Stimulated activated memory B cell treated with anti-CD40 and anti-IgM and Interleukin-4, amounts not matched to agents 10 μg/mL and 1 μg/mL and 100 μg/mL, for 72 hours (primary cell): ENCODE measurements at regions not wholly inside any gene's neighbourhood (a gene's known extent, or its start where the extent isn't known, plus 50 kb on each side); places are given as distances from the start of the nearest gene placed in this dataset.

ENCODE experiments used
- ATAC-seq: fragments of 150-1000 bp; cut with Tn5 transposase; 2 replicates; pipeline ENCODE4 v1.10.0; 2021
- H3K27ac Mint-ChIP-seq: one replicate; pipeline ENCODE4 v1.8.0; 2022; ENCODE audit warnings: mild to moderate bottlenecking, mixed read lengths
- H3K27me3 Mint-ChIP-seq: one replicate; pipeline ENCODE4 v1.8.0; 2022; ENCODE audit warnings: mixed read lengths
- H3K36me3 Mint-ChIP-seq: one replicate; pipeline ENCODE4 v1.8.0; 2022; ENCODE audit warnings: mixed read lengths
- H3K4me1 Mint-ChIP-seq: one replicate; pipeline ENCODE4 v1.8.0; 2022; ENCODE audit warnings: mixed read lengths
- H3K4me3 Mint-ChIP-seq: one replicate; pipeline ENCODE4 v1.8.0; 2022; ENCODE audit warnings: mild to moderate bottlenecking, moderate library complexity, mixed read lengths
- H3K9me3 Mint-ChIP-seq: one replicate; pipeline ENCODE4 v1.8.0; 2022; ENCODE audit warnings: mixed read lengths

GRCh38 chr6:47141171-47141570, 99.0 kb upstream of the ADGRF1 start:
- Mint-ChIP-seq H3K9me3 (peaks cover 3% of the 10 kb centered on the region), H3K27ac (no peak overlapping the region), H3K27me3 (peaks cover 13% of the 10 kb centered on the region), H3K36me3 (no peaks in the 10 kb centered on the region), H3K4me1 (no peaks in the 10 kb centered on the region), H3K4me3 (no peak overlapping the region)
- ATAC-seq = no peak

- Mint-ChIP-seq H3K27ac (no peak overlapping the region), H3K4me3 (no peak overlapping the region), H3K4me1 (peaks cover 7% of the 10 kb centered on the region), H3K36me3 (no peaks in the 10 kb centered on the region), H3K9me3 (peaks cover 2% of the 10 kb centered on the region), H3K27me3 (peaks cover 19% of the 10 kb centered on the region)
- ATAC-seq = no peak
Observed at GRCh38 chr6:47138046-47138445, 95.9 kb upstream of the ADGRF1 start.

GRCh38 chr6:47137073-47137472, 94.9 kb upstream of the ADGRF1 start:
- no peak for ATAC-seq
- H3K36me3 Mint-ChIP-seq = no peaks in the 10 kb centered on the region
- no peak overlapping the region for H3K4me3 Mint-ChIP-seq
- no peaks in the 10 kb centered on the region for H3K9me3 Mint-ChIP-seq
- H3K27ac Mint-ChIP-seq = no peak overlapping the region
- H3K27me3 Mint-ChIP-seq = peaks cover 23% of the 10 kb centered on the region
- peaks cover 7% of the 10 kb centered on the region for H3K4me1 Mint-ChIP-seq

GRCh38 chr6:47135772-47136171, 93.6 kb upstream of the ADGRF1 start:
- no peak for ATAC-seq
- no peak overlapping the region for H3K4me3 Mint-ChIP-seq
- no peaks in the 10 kb centered on the region for H3K36me3 Mint-ChIP-seq
- no peak overlapping the region for H3K27ac Mint-ChIP-seq
- H3K4me1 Mint-ChIP-seq = peaks cover 7% of the 10 kb centered on the region
- H3K9me3 Mint-ChIP-seq = no peaks in the 10 kb centered on the region
- H3K27me3 Mint-ChIP-seq = peaks cover 31% of the 10 kb centered on the region

GRCh38 chr6:47134476-47135189, 92.5 kb upstream of the ADGRF1 start:
- no peak for ATAC-seq
- no peaks in the 10 kb centered on the region for H3K36me3 Mint-ChIP-seq
- H3K4me3 Mint-ChIP-seq = no peak overlapping the region
- H3K9me3 Mint-ChIP-seq = no peaks in the 10 kb centered on the region
- no peak overlapping the region for H3K27ac Mint-ChIP-seq
- peaks cover 31% of the 10 kb centered on the region for H3K27me3 Mint-ChIP-seq
- peaks cover 7% of the 10 kb centered on the region for H3K4me1 Mint-ChIP-seq

GRCh38 chr6:47133230-47134000, 91.3 kb upstream of the ADGRF1 start:
- Mint-ChIP-seq H3K36me3 (no peaks in the 10 kb centered on the region), H3K27me3 (peaks cover 39% of the 10 kb centered on the region), H3K4me1 (peaks cover 7% of the 10 kb centered on the region), H3K4me3 (no peak overlapping the region), H3K9me3 (no peaks in the 10 kb centered on the region), H3K27ac (no peak overlapping the region)
- no peak for ATAC-seq

GRCh38 chr6:47132724-47133123, 90.6 kb upstream of the ADGRF1 start:
- H3K36me3 Mint-ChIP-seq = no peaks in the 10 kb centered on the region
- ATAC-seq = no peak
- H3K4me3 Mint-ChIP-seq = no peak overlapping the region
- H3K9me3 Mint-ChIP-seq = no peaks in the 10 kb centered on the region
- peaks cover 36% of the 10 kb centered on the region for H3K27me3 Mint-ChIP-seq
- H3K27ac Mint-ChIP-seq = no peak overlapping the region
- H3K4me1 Mint-ChIP-seq = peaks cover 7% of the 10 kb centered on the region

GRCh38 chr6:47131773-47132172, 89.6 kb upstream of the ADGRF1 start:
- Mint-ChIP-seq H3K4me1 (peaks cover 7% of the 10 kb centered on the region), H3K27me3 (peaks cover 26% of the 10 kb centered on the region), H3K27ac (no peak overlapping the region), H3K36me3 (no peaks in the 10 kb centered on the region), H3K4me3 (no peak overlapping the region), H3K9me3 (no peaks in the 10 kb centered on the region)
- no peak for ATAC-seq

- H3K4me1 Mint-ChIP-seq = peaks cover 7% of the 10 kb centered on the region
- ATAC-seq = no peak
- H3K36me3 Mint-ChIP-seq = no peaks in the 10 kb centered on the region
- H3K27me3 Mint-ChIP-seq = peaks cover 26% of the 10 kb centered on the region
- no peak overlapping the region for H3K27ac Mint-ChIP-seq
- no peak overlapping the region for H3K4me3 Mint-ChIP-seq
- H3K9me3 Mint-ChIP-seq = no peaks in the 10 kb centered on the region
Observed at GRCh38 chr6:47130086-47130485, 88.0 kb upstream of the ADGRF1 start.

GRCh38 chr6:47129129-47129528, 87.0 kb upstream of the ADGRF1 start:
- Mint-ChIP-seq H3K9me3 (no peaks in the 10 kb centered on the region), H3K27ac (no peak overlapping the region), H3K4me3 (no peak overlapping the region), H3K4me1 (no peaks in the 10 kb centered on the region), H3K36me3 (no peaks in the 10 kb centered on the region), H3K27me3 (peaks cover 26% of the 10 kb centered on the region)
- no peak for ATAC-seq

- H3K4me3 Mint-ChIP-seq = no peak overlapping the region
- no peaks in the 10 kb centered on the region for H3K9me3 Mint-ChIP-seq
- H3K36me3 Mint-ChIP-seq = no peaks in the 10 kb centered on the region
- ATAC-seq = no peak
- no peaks in the 10 kb centered on the region for H3K4me1 Mint-ChIP-seq
- peaks cover 13% of the 10 kb centered on the region for H3K27me3 Mint-ChIP-seq
- no peak overlapping the region for H3K27ac Mint-ChIP-seq
Observed at GRCh38 chr6:47126647-47127391, 84.7 kb upstream of the ADGRF1 start.

GRCh38 chr6:47118611-47119010, 76.5 kb upstream of the ADGRF1 start:
- Mint-ChIP-seq H3K4me3 (no peak overlapping the region), H3K27ac (no peak overlapping the region), H3K27me3 (peaks cover 16% of the 10 kb centered on the region), H3K9me3 (no peaks in the 10 kb centered on the region), H3K36me3 (no peaks in the 10 kb centered on the region), H3K4me1 (no peaks in the 10 kb centered on the region)
- no peak for ATAC-seq

GRCh38 chr6:47117314-47117713, 75.2 kb upstream of the ADGRF1 start:
- Mint-ChIP-seq H3K4me1 (no peaks in the 10 kb centered on the region), H3K27ac (no peak overlapping the region), H3K4me3 (no peak overlapping the region), H3K36me3 (no peaks in the 10 kb centered on the region), H3K27me3 (peaks cover 16% of the 10 kb centered on the region), H3K9me3 (no peaks in the 10 kb centered on the region)
- no peak for ATAC-seq

GRCh38 chr6:47116606-47117005, 74.5 kb upstream of the ADGRF1 start:
- Mint-ChIP-seq H3K4me3 (no peak overlapping the region), H3K36me3 (no peaks in the 10 kb centered on the region), H3K4me1 (no peaks in the 10 kb centered on the region), H3K27ac (no peak overlapping the region), H3K9me3 (no peaks in the 10 kb centered on the region), H3K27me3 (peaks cover 16% of the 10 kb centered on the region)
- no peak for ATAC-seq

- no peak overlapping the region for H3K4me3 Mint-ChIP-seq
- no peaks in the 10 kb centered on the region for H3K9me3 Mint-ChIP-seq
- ATAC-seq = no peak
- no peaks in the 10 kb centered on the region for H3K4me1 Mint-ChIP-seq
- H3K27me3 Mint-ChIP-seq = peaks cover 10% of the 10 kb centered on the region
- no peak overlapping the region for H3K27ac Mint-ChIP-seq
- H3K36me3 Mint-ChIP-seq = no peaks in the 10 kb centered on the region
Observed at GRCh38 chr6:47116086-47116485, 74.0 kb upstream of the ADGRF1 start.
